ENCODE measurements at regions not wholly inside any gene's neighbourhood (a gene's known extent, or its start where the extent isn't known, plus 50 kb on each side); places are given as distances from the start of the nearest gene placed in this dataset.

DNA sequence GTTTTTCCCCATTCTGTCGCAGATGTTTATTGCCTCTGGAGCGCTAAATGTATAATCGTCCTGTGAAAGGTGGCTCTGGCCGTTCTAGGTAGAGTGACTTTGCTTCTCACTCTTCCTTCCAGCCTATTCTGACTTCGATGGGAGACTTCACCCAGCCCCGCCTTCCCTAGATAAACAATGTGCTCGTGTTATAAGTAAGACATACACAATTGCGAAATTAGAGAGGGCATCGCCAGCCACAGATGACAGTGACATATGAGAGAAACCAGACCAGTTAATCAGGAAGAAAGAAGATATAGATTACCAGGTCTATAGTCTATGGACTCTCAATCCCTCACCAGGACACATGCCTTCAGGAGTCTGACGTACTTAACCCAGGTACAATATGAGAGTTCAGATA is 1050.5 kb upstream of the AUTS2 start:
- Histone ChIP-seq H3K27ac (replicated peaks) (no peak overlapping the region), H3K4me3 (no peak overlapping the region), H3K4me1 (no peaks in the 10 kb centered on the region), H3K27me3 (ENCODE audit: low read depth) (peaks cover 40% of the 10 kb centered on the region), H3K9me3 (replicated peaks) (no peaks in the 10 kb centered on the region), H3K36me3 (no peaks in the 10 kb centered on the region)
- TF ChIP-seq, protein P1, sequence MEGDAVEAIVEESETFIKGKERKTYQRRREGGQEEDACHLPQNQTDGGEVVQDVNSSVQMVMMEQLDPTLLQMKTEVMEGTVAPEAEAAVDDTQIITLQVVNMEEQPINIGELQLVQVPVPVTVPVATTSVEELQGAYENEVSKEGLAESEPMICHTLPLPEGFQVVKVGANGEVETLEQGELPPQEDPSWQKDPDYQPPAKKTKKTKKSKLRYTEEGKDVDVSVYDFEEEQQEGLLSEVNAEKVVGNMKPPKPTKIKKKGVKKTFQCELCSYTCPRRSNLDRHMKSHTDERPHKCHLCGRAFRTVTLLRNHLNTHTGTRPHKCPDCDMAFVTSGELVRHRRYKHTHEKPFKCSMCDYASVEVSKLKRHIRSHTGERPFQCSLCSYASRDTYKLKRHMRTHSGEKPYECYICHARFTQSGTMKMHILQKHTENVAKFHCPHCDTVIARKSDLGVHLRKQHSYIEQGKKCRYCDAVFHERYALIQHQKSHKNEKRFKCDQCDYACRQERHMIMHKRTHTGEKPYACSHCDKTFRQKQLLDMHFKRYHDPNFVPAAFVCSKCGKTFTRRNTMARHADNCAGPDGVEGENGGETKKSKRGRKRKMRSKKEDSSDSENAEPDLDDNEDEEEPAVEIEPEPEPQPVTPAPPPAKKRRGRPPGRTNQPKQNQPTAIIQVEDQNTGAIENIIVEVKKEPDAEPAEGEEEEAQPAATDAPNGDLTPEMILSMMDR (IDR thresholded peaks at IDR 0.05; ENCODE audit: borderline replicate concordance): no peak
- DNase-seq: no peak
- intact Hi-C loops (cut with micrococcal nuclease): no loop called here

DNA sequence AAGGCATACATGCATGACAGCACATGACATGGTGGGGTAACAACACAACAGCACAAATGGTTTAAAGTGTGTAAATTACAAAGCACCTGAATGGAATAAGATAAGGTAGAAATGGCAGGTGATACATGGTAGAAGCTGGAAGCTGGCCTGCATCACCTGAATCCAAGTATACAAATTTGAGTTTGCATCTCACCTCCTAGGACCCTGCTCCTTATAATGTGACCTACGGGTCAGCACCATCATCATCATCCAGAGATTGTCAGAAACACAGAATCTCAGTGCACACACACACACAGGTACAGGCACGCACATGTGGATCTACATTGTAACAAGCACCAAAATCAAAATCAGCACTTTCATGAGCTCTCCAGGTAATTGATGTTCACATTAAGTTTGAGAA is 1048.2 kb upstream of the AUTS2 start:
- no peaks in the 10 kb centered on the region for H3K4me1 ChIP-seq
- TF ChIP-seq, protein P1 (IDR thresholded peaks at IDR 0.05; ENCODE audit: borderline replicate concordance): no peak

DNA sequence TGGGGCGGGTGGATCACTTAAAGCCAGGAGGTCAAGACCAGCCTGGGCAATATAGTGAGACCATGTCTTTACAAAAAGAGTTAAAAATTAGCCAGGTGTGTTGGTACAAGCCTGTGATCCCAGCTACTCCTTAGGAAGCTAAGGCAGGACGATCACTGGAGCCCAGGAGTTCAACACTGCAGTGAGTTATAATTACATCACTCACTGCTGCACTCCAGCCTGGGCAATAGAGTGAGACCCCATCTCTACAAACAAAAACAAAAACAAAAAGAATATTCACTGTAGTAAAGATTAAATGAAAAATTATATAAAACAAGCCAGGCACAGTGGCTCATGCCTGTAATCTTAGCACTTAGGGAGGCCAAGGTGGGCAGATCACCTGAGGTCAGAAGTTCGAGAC is 1047.6 kb upstream of the AUTS2 start:
- Histone ChIP-seq H3K27me3 (ENCODE audit: low read depth) (peaks cover 34% of the 10 kb centered on the region), H3K27ac (replicated peaks) (no peak overlapping the region), H3K36me3 (no peaks in the 10 kb centered on the region), H3K9me3 (replicated peaks) (no peaks in the 10 kb centered on the region), H3K4me1 (no peaks in the 10 kb centered on the region), H3K4me3 (no peak overlapping the region)
- no peak for DNase-seq
- TF ChIP-seq, protein P1 (IDR thresholded peaks at IDR 0.05; ENCODE audit: borderline replicate concordance): no peak
- intact Hi-C loops (cut with micrococcal nuclease): no loop called here

More for the DNA sequence above, 1048.2 kb upstream of the AUTS2 start:
- intact Hi-C loops (cut with micrococcal nuclease): no loop called here
- Histone ChIP-seq H3K27ac (replicated peaks) (no peak overlapping the region), H3K36me3 (no peaks in the 10 kb centered on the region), H3K4me3 (no peak overlapping the region), H3K9me3 (replicated peaks) (no peaks in the 10 kb centered on the region), H3K27me3 (ENCODE audit: low read depth) (peaks cover 39% of the 10 kb centered on the region)
- DNase-seq: no peak

DNA sequence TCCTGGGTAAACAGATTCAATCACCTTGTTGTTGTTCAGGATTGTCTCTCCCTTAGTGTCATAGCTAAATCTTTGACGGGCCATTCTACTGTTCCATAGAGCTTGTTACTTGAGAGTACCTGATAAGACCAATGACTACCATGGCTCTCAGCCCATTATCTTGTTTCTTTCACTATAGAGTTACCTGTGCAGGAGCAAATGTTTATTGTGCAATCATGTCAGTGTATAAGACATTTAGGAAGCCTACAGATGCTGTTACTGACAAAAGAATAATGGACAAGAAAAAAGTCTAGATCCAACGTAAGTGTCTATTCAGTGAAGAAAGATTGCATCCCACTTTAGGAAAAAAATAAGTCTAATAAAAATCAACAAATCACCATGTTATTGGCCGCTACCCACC is 1041.7 kb upstream of the AUTS2 start:
- TF ChIP-seq, protein P1 (IDR thresholded peaks at IDR 0.05; ENCODE audit: borderline replicate concordance): no peak
- Histone ChIP-seq H3K4me3 (no peak overlapping the region), H3K9me3 (replicated peaks) (no peaks in the 10 kb centered on the region), H3K36me3 (no peaks in the 10 kb centered on the region), H3K27me3 (ENCODE audit: low read depth) (peaks cover 6% of the 10 kb centered on the region), H3K27ac (replicated peaks) (no peak overlapping the region), H3K4me1 (no peaks in the 10 kb centered on the region)
- intact Hi-C loops (cut with micrococcal nuclease): no loop called here
- no peak for DNase-seq

DNA sequence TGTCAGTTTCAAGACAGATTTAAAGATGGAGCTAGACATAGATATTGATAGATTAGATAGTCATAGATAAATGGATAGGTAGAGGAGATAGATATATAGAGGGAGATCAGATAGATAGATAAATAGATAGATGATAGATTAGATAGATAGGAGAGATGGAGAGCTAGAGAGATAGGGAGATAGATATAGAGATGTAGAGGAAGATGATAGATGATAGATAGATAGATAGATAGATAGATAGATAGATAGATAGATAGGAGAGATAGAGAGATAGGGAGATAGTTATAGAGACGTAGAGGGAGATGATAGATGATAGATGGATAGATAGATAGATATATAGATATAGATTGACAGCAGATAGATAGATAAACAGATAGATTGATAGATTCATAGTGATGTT is 1038.8 kb upstream of the AUTS2 start:
- no peaks in the 10 kb centered on the region for H3K36me3 ChIP-seq
- H3K4me3 ChIP-seq: no peak overlapping the region
- no peaks in the 10 kb centered on the region for H3K9me3 ChIP-seq (replicated peaks)
- intact Hi-C loops (cut with micrococcal nuclease): no loop called here
- TF ChIP-seq, protein P1 (IDR thresholded peaks at IDR 0.05; ENCODE audit: borderline replicate concordance): no peak
- H3K27ac ChIP-seq (replicated peaks): no peak overlapping the region
- H3K4me1 ChIP-seq: no peaks in the 10 kb centered on the region
- H3K27me3 ChIP-seq (ENCODE audit: low read depth): peaks cover 6% of the 10 kb centered on the region
- DNase-seq: no peak
